Keratinocyte (primary cell): ENCODE measurements at regions not wholly inside any gene's neighbourhood (a gene's known extent, or its start where the extent isn't known, plus 50 kb on each side); places are given as distances from the start of the nearest gene placed in this dataset.
"Not testable (repeated sequence)": the region's sequence is repeated elsewhere in the genome, so short reads cannot be mapped to it uniquely, and the experiment has no call there.

Source experiments
- DNase-seq: peaks from one replicate; pipeline ENCODE4 v3.0.0-alpha.2; 2011; ENCODE audit warnings: low read depth, missing footprints, low spot score
- FAIRE-seq: peaks from 2 replicates; lab custom pipeline; 2011; peaks lifted over from hg19 to GRCh38; lab: Jason Lieb, UNC
- H2AFZ ChIP-seq: 2 replicates; pipeline ENCODE4 v1.6.0; 2012; ENCODE audit warnings: low read length, control low read depth, inconsistent platforms; ENCODE audit not compliant: control insufficient read depth
- H3K27ac ChIP-seq: 2 replicates; pipeline ENCODE4 v1.5.1; 2011; ENCODE audit warnings: low read length; ENCODE audit not compliant: control insufficient read depth, insufficient read depth
- H3K27me3 ChIP-seq: 3 replicates; pipeline ENCODE4 v1.6.0; 2011; ENCODE audit warnings: low read length; ENCODE audit not compliant: control insufficient read depth, insufficient read depth; ENCODE audit errors: extremely low read depth
- H3K36me3 ChIP-seq, 2 experiments: 2 replicates in 1 of 2; 3 replicates in 1 of 2; pipeline ENCODE4 v1.5.1; 2011; ENCODE audit warnings: low read length in 2 of 2, mild to moderate bottlenecking in 1 of 2; ENCODE audit not compliant: control insufficient read depth in 2 of 2, insufficient read depth in 2 of 2; ENCODE audit errors: extremely low read depth in 1 of 2
- H3K4me1 ChIP-seq: 3 replicates; pipeline ENCODE4 v1.5.1; 2011; ENCODE audit warnings: low read length; ENCODE audit not compliant: control insufficient read depth, insufficient read depth; ENCODE audit errors: extremely low read depth
- H3K4me2 ChIP-seq: 3 replicates; pipeline ENCODE4 v1.6.0; 2011; ENCODE audit warnings: low read depth, low read length; ENCODE audit not compliant: control insufficient read depth, insufficient read depth; ENCODE audit errors: extremely low read depth
- H3K4me3 ChIP-seq, 3 experiments: fragments of 200-600 bp in 1 of 3; sonication (generic) in 1 of 3; 2 replicates in 2 of 3; 3 replicates in 1 of 3; pipeline ENCODE4 v1.5.1; 2011 to 2016; ENCODE audit warnings: low read length in 3 of 3, mild to moderate bottlenecking in 3 of 3, control low read depth in 2 of 3, inconsistent platforms in 1 of 3, low read depth in 1 of 3, mixed read lengths in 1 of 3, mixed run types in 1 of 3, moderate library complexity in 1 of 3; ENCODE audit not compliant: control insufficient read depth in 2 of 3, insufficient read depth in 2 of 3; ENCODE audit errors: extremely low read depth in 1 of 3
- H3K79me2 ChIP-seq: 2 replicates; pipeline ENCODE4 v1.6.0; 2012; ENCODE audit warnings: low read length; ENCODE audit not compliant: control insufficient read depth, insufficient read depth
- H3K9ac ChIP-seq: 3 replicates; pipeline ENCODE4 v1.6.0; 2011; ENCODE audit warnings: low read length; ENCODE audit not compliant: control insufficient read depth, insufficient read depth; ENCODE audit errors: extremely low read depth
- H3K9me1 ChIP-seq: 3 replicates; pipeline ENCODE4 v1.6.0; 2011; ENCODE audit warnings: low read length; ENCODE audit not compliant: control insufficient read depth, insufficient read depth; ENCODE audit errors: extremely low read depth
- H3K9me3 ChIP-seq: 2 replicates; pipeline ENCODE4 v1.5.1; 2012; ENCODE audit warnings: low read depth, low read length; ENCODE audit not compliant: control insufficient read depth
- H4K20me1 ChIP-seq: 3 replicates; pipeline ENCODE4 v1.6.0; 2011; ENCODE audit warnings: low read length; ENCODE audit not compliant: control insufficient read depth, insufficient read depth; ENCODE audit errors: extremely low read depth
- EZH2 ChIP-seq: IDR thresholded peaks from one replicate; pipeline ENCODE4 v1.6.1; 2012; ENCODE audit warnings: inconsistent platforms, mild to moderate bottlenecking, low read length, moderate library complexity
- dilution Hi-C: fragments of 300-500 bp; cut with MboI; formaldehyde crosslinking; loops from one replicate; pipeline ENCODE4 v1.7.0; 2020; ENCODE audit warnings: low sequenced_read_pairs; ENCODE audit not compliant: extremely low pct_ligation_motif_present
- TF ChIP-seq, protein P1 (sequence below), 3 experiments: IDR thresholded peaks in 1 of 3; conservative IDR thresholded peaks in 1 of 3; optimal IDR thresholded peaks in 1 of 3; 2 replicates in 2 of 3; 3 replicates in 1 of 3; pipeline versions ENCODE3 to v1.5.1; 2011; ENCODE audit warnings: low read length in 3 of 3, mild to moderate bottlenecking in 3 of 3, moderate library complexity in 2 of 3, control low read depth in 1 of 3, inconsistent platforms in 1 of 3; ENCODE audit not compliant: insufficient read depth in 2 of 3; ENCODE audit errors: extremely low read depth in 1 of 3

DNA sequence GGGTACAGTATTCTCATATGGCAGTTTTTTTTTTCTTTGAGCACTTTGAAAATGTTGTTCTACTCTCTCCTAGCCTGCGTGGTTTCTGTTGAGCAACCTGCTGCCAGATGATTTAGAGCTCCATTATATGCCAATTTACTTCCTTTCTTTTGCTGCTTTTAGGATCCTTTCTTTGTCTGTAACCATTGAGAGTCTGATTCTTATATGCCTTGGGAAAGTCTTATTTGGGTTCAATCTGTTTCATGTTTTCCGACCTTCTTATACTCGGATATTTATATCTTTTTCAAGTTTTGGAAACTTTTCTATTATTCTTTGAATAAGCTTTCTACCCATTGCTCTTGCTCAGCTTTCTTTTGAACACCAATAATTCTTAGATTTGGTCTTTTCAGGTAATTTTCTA lies 138.1 kb upstream of the RAG2 start:
- H2AFZ ChIP-seq: no peak overlapping the region
- H3K9ac ChIP-seq: no peak overlapping the region
- no peak overlapping the region for H3K27ac ChIP-seq
- no peak for DNase-seq
- FAIRE-seq: no peak
- no peaks in the 10 kb centered on the region for H3K4me1 ChIP-seq
- no peaks in the 10 kb centered on the region for H3K79me2 ChIP-seq
- no peaks in the 10 kb centered on the region for H3K9me1 ChIP-seq
- H3K4me2 ChIP-seq: no peak overlapping the region
- TF ChIP-seq, protein P1, sequence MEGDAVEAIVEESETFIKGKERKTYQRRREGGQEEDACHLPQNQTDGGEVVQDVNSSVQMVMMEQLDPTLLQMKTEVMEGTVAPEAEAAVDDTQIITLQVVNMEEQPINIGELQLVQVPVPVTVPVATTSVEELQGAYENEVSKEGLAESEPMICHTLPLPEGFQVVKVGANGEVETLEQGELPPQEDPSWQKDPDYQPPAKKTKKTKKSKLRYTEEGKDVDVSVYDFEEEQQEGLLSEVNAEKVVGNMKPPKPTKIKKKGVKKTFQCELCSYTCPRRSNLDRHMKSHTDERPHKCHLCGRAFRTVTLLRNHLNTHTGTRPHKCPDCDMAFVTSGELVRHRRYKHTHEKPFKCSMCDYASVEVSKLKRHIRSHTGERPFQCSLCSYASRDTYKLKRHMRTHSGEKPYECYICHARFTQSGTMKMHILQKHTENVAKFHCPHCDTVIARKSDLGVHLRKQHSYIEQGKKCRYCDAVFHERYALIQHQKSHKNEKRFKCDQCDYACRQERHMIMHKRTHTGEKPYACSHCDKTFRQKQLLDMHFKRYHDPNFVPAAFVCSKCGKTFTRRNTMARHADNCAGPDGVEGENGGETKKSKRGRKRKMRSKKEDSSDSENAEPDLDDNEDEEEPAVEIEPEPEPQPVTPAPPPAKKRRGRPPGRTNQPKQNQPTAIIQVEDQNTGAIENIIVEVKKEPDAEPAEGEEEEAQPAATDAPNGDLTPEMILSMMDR (optimal IDR thresholded peaks at IDR 0.05 in 1 of 3, IDR thresholded peaks at IDR 0.05 in 1 of 3, conservative IDR thresholded peaks at IDR 0.05 in 1 of 3; ENCODE audit: extremely low read depth in 1 of 3, insufficient read depth in 2 of 3, low read length in 3 of 3): no peak
- TF ChIP-seq EZH2: no peak
- dilution Hi-C loops: no loop called here
- no peaks in the 10 kb centered on the region for H3K27me3 ChIP-seq
- H3K4me3 ChIP-seq: no peak overlapping the region
- no peaks in the 10 kb centered on the region for H3K36me3 ChIP-seq
- H4K20me1 ChIP-seq: no peaks in the 10 kb centered on the region
- H3K9me3 ChIP-seq: no peaks in the 10 kb centered on the region

DNA sequence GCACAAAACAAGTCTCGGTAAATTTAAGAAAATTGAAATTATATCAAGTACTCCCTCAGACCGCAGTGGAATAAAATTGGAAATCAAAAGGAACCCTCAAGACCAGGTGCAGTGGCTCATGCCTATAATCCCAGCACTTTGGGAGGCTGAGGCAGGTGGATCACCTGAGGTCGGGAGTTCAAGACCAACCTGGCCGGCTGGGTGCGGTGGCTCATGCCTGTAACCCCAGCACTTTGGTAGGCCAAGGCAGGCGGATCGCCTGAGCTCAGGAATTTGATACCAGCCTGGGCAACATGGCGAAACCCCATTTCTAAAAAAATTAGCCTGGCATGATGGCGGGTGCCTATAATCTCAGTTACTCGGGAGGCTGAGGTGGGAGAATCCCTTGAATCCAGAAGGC lies 135.7 kb upstream of the RAG2 start:
- H3K4me3 ChIP-seq, H2AFZ ChIP-seq, H3K27ac ChIP-seq, H3K9me3 ChIP-seq, H3K9me1 ChIP-seq, dilution Hi-C loops, H3K27me3 ChIP-seq, H4K20me1 ChIP-seq, H3K9ac ChIP-seq, H3K36me3 ChIP-seq, H3K4me2 ChIP-seq, FAIRE-seq, H3K4me1 ChIP-seq, DNase-seq, H3K79me2 ChIP-seq: not testable (repeated sequence)

DNA sequence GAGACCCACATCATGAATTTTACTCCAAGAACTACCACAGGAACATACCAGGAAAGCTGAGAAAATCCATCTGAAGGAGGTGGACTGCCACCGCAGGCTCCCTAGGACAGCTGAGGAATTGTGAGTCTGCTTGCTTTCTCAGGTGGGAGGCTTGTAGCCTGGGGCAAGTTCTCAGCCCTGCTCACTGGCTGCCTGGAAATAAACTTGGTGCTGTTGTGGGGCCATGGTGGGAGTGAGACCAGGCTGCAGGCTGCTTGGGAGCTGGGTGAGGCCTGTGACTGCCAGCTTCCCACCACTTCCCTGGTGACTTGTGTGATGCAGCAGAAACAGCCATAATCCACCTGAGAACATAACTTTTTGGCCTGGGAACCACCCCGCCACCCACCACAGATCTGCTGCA lies 132.7 kb upstream of the RAG2 start:
- H3K27ac ChIP-seq: no peak overlapping the region
- no peaks in the 10 kb centered on the region for H3K79me2 ChIP-seq
- no peaks in the 10 kb centered on the region for H3K9me1 ChIP-seq
- TF ChIP-seq EZH2: no peak
- TF ChIP-seq, protein P1 (optimal IDR thresholded peaks at IDR 0.05 in 1 of 3, IDR thresholded peaks at IDR 0.05 in 1 of 3, conservative IDR thresholded peaks at IDR 0.05 in 1 of 3; ENCODE audit: extremely low read depth in 1 of 3, insufficient read depth in 2 of 3, low read length in 3 of 3): no peak
- no peak for DNase-seq
- H3K4me3 ChIP-seq: no peak overlapping the region
- no peaks in the 10 kb centered on the region for H4K20me1 ChIP-seq
- H2AFZ ChIP-seq: no peak overlapping the region
- H3K4me1 ChIP-seq: no peaks in the 10 kb centered on the region
- no peaks in the 10 kb centered on the region for H3K9me3 ChIP-seq
- dilution Hi-C loops: no loop called here
- H3K9ac ChIP-seq: no peak overlapping the region
- H3K27me3 ChIP-seq: no peaks in the 10 kb centered on the region
- no peaks in the 10 kb centered on the region for H3K36me3 ChIP-seq
- no peak for FAIRE-seq
- H3K4me2 ChIP-seq: no peak overlapping the region
